GM21723 (cell line): ENCODE measurements at regions not wholly inside any gene's neighbourhood (a gene's known extent, or its start where the extent isn't known, plus 50 kb on each side); places are given as distances from the start of the nearest gene placed in this dataset.
"Not testable (repeated sequence)": the region's sequence is repeated elsewhere in the genome, so short reads cannot be mapped to it uniquely, and the experiment has no call there.

ENCODE experiments used
- ATAC-seq: cut with Tn5 transposase; IDR thresholded peaks from one replicate; pipeline ENCODE4 v1.9.1; 2021; ENCODE audit warnings: mild to moderate bottlenecking, moderate library complexity; ENCODE audit not compliant: unreplicated experiment

- not testable (repeated sequence) for ATAC-seq
Measured at GRCh38 chr2:4814137-4814536, 878.0 kb upstream of the SOX11 start.

- ATAC-seq, result no peak
Measured at GRCh38 chr2:4827836-4828235, 864.3 kb upstream of the SOX11 start.

DNA sequence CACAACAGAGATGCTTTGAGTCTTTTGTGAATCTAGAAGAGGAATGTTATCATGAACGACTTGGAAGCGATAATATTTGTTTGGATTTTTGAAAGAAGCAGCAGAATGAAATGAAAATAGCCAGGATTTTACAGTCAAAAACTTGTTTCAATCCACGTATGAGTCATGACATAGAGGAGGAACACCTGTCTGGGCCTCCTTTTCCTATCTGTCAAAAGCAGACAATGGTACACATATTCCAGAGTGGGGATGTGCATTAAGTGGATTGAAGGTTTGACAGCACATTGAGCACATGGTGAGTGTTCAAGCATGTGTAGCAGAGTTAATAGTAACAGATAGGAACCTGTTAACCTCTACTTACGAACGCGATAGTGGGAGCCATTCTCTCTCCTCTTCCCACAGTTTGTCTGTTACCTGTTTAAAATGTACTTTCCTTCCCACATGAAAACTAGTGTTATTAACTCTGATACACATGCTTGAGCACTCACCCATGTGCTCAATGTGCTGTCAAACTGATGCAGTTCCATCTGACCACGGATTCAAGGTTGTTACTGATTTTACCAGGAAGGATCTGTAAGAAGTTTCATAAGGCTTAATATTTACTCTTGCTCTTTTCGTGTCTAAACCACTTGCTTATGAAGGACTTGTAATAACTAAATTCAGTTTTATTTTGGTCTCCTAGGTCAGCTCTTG is 863.4 kb upstream of the SOX11 start:
- ATAC-seq, result no peak

GRCh38 chr2:4831751-4832150 is 860.4 kb upstream of the SOX11 start:
- ATAC-seq, result no peak

- ATAC-seq, result no peak
Measured at GRCh38 chr2:4832642-4833041, 859.5 kb upstream of the SOX11 start.

- ATAC-seq, result no peak
Measured at GRCh38 chr2:4838626-4839025, 853.6 kb upstream of the SOX11 start.

DNA sequence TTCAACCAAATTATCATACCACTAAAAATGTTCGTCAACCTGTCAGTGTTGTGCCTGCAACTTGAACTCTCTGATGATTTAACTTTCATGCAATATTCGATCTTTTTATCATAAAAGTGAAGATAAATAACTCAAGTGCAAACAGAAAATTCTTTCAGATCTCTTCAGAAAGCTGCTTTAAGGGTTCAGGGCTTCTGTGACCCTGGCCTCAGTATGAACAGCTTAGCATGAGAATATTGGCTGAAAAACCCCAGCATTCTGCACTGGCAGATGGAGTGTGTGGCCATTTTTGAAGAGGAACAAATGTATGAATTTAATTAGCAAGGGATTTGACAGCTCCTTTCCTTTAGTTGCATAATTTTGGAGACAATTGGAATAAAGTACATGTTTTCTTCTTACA is 851.4 kb upstream of the SOX11 start:
- no peak for ATAC-seq

DNA sequence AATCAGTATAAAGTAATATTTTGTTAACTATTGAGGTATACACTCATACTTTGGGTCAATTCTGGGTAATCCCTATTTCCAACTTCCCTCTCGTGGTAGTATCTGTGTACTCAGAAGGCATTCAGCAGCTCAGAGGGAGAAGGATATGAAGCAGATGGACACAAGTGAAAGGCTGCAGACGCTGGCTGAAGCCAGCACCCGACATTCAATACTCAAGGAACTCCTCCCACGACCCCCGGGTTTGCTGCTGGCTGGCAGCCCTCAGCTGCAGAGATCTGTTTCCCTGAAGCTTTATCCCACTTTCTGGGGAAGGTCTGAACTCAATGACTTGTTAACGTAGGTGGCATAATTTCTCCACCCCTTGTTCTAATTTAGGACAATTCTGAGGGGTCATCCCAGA is 847.3 kb upstream of the SOX11 start:
- no peak for ATAC-seq

- no peak for ATAC-seq
Measured at GRCh38 chr2:4862031-4862430, 830.2 kb upstream of the SOX11 start.

GRCh38 chr2:4866198-4866597 is 826.0 kb upstream of the SOX11 start:
- no peak for ATAC-seq

- ATAC-seq, result no peak
Measured at GRCh38 chr2:4868466-4868865, 823.7 kb upstream of the SOX11 start.

DNA sequence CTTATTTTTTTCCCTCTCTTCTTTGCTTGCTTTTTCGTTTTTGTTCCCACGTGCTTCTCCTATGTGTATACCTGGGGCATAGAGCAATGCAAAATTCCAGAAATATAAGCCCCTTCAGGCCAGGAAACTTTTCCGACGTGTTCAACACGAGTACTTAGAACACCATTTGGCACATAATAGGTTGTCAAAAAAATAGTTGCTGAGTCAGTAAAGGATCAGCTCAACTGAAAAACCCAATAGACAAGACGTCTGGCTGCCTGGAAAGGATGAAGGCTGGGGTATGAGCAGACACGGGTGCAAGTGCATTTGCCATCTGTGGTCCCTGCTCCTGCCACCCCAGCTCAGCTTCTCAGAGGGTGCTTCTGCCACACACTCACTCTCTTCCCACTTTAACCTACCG is 823.0 kb upstream of the SOX11 start:
- ATAC-seq, result no peak

DNA sequence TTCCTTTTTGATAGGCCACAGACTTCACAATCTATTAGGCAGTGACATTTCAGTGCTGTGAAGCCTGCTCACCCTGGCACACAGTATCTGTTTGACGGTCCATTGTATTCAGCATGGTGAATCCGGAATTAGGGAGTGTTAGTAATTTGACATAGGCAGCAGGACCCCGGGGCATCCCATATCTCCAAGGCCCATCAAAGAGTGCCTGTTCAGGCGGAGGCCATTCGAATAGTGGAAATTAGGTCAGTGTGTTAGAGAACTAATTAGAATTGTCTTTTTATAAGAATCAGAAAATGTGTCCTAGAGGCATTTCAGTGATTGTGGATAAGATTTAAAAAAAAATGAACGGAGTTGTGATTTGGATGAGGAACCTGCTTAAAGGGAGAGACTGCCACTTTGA is 818.8 kb upstream of the SOX11 start:
- no peak for ATAC-seq

GRCh38 chr2:4873876-4874593 is 818.1 kb upstream of the SOX11 start:
- no peak for ATAC-seq

- no peak for ATAC-seq
Measured at GRCh38 chr2:4882421-4882820, 809.8 kb upstream of the SOX11 start.

GRCh38 chr2:4882941-4883340 is 809.2 kb upstream of the SOX11 start:
- no peak for ATAC-seq

- ATAC-seq, result no peak
Measured at GRCh38 chr2:4883375-4883774, 808.8 kb upstream of the SOX11 start.

GRCh38 chr2:4884117-4884571 is 808.0 kb upstream of the SOX11 start:
- ATAC-seq, result no peak

- no peak for ATAC-seq
Measured at GRCh38 chr2:4891394-4891793, 800.8 kb upstream of the SOX11 start.

DNA sequence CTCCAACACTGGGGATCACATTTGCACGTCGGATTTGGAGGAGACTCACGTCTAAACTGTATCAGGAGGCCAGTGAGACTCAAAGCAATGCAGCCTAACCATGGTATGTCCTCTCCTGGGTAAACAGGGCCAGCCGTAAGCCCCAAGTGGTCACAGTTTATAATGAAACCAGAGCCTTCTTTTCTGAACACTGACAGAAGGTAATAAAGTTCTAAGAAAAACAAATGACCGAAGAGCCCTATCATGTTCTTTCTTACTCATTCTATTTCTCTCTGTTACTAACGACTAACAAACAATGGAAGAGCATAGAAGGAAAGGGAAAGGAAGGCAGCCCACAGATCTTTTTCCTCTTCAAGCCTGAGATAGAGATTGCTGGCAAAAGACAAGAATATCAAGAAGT is 796.8 kb upstream of the SOX11 start:
- ATAC-seq, result no peak

GRCh38 chr2:4898706-4899105 is 793.5 kb upstream of the SOX11 start:
- ATAC-seq, result no peak

- ATAC-seq, result no peak
Measured at GRCh38 chr2:4900242-4900641, 791.9 kb upstream of the SOX11 start.
